ENCODE measurements at regions not wholly inside any gene's neighbourhood (a gene's known extent, or its start where the extent isn't known, plus 50 kb on each side); places are given as distances from the start of the nearest gene placed in this dataset.

- DNase-seq, result no peak
- Histone ChIP-seq H3K79me1 (ENCODE audit: low read length) (no peaks in the 10 kb centered on the region), H3K9ac (ENCODE audit: low read length) (no peak overlapping the region), H3K4ac (ENCODE audit: low read depth, low read length) (no peak overlapping the region), H3K27ac (ENCODE audit: low read depth, low read length) (no peak overlapping the region), H3K4me3 (ENCODE audit: low read depth, low read length) (no peak overlapping the region), H2BK120ac (ENCODE audit: insufficient read depth, low read length, poor library complexity) (no peak overlapping the region), H3K4me1 (ENCODE audit: control insufficient read depth in 1 of 2, insufficient read depth in 2 of 2, low read length in 2 of 2) (no peaks in the 10 kb centered on the region), H3K18ac (ENCODE audit: low read length) (no peak overlapping the region), H4K8ac (ENCODE audit: low read depth, low read length) (no peak overlapping the region), H2BK12ac (ENCODE audit: low read length) (no peak overlapping the region), H3K36me3 (ENCODE audit: control insufficient read depth in 1 of 2, insufficient read depth in 2 of 2, low read length in 2 of 2) (no peaks in the 10 kb centered on the region), H4K12ac (ENCODE audit: low read depth, low read length) (no peak overlapping the region), H3K9me3 (ENCODE audit: insufficient read depth, low read depth, low read length) (peaks cover 8% of the 10 kb centered on the region), H2AK5ac (ENCODE audit: low read length) (no peak overlapping the region), H3K23ac (ENCODE audit: low read length) (no peak overlapping the region), H3K27me3 (ENCODE audit: insufficient read depth, low read length) (no peaks in the 10 kb centered on the region), H3K79me2 (ENCODE audit: control insufficient read depth, insufficient read depth, low read length, poor library complexity) (no peaks in the 10 kb centered on the region), H3K14ac (ENCODE audit: low read length) (no peak overlapping the region), H2AFZ (ENCODE audit: insufficient read depth, low read length, poor library complexity) (no peak overlapping the region), H3K4me2 (ENCODE audit: low read length) (no peak overlapping the region), H4K91ac (ENCODE audit: low read depth, low read length) (no peak overlapping the region), H2BK5ac (ENCODE audit: low read depth, low read length, poor library complexity) (no peak overlapping the region)
- WGBS (ENCODE audit: extremely low coverage, insufficient coverage, insufficient read length), result no CpG with 5 or more reads among the region's 1 CpG
Observed at GRCh38 chr12:45581112-45581511, 148.4 kb upstream of the ARID2 start.

- H3K9me3 ChIP-seq (ENCODE audit: insufficient read depth, low read depth, low read length), result peaks cover 9% of the 10 kb centered on the region
- H2BK12ac ChIP-seq (ENCODE audit: low read length), result no peak overlapping the region
- no peak overlapping the region for H4K91ac ChIP-seq (ENCODE audit: low read depth, low read length)
- no peak for DNase-seq
- no peak overlapping the region for H3K4me2 ChIP-seq (ENCODE audit: low read length)
- no peak overlapping the region for H3K23ac ChIP-seq (ENCODE audit: low read length)
- H3K4me3 ChIP-seq (ENCODE audit: low read depth, low read length), result no peak overlapping the region
- no peak overlapping the region for H3K9ac ChIP-seq (ENCODE audit: low read length)
- H2AK5ac ChIP-seq (ENCODE audit: low read length), result no peak overlapping the region
- no peak overlapping the region for H2BK5ac ChIP-seq (ENCODE audit: low read depth, low read length, poor library complexity)
- WGBS (ENCODE audit: extremely low coverage, insufficient coverage, insufficient read length), result no CpG with 5 or more reads among the region's 1 CpG
- H2AFZ ChIP-seq (ENCODE audit: insufficient read depth, low read length, poor library complexity), result no peak overlapping the region
- no peaks in the 10 kb centered on the region for H3K27me3 ChIP-seq (ENCODE audit: insufficient read depth, low read length)
- H3K18ac ChIP-seq (ENCODE audit: low read length), result no peak overlapping the region
- no peaks in the 10 kb centered on the region for H3K79me2 ChIP-seq (ENCODE audit: control insufficient read depth, insufficient read depth, low read length, poor library complexity)
- no peak overlapping the region for H4K12ac ChIP-seq (ENCODE audit: low read depth, low read length)
- no peaks in the 10 kb centered on the region for H3K4me1 ChIP-seq (ENCODE audit: control insufficient read depth in 1 of 2, insufficient read depth in 2 of 2, low read length in 2 of 2)
- no peaks in the 10 kb centered on the region for H3K79me1 ChIP-seq (ENCODE audit: low read length)
- no peak overlapping the region for H2BK120ac ChIP-seq (ENCODE audit: insufficient read depth, low read length, poor library complexity)
- no peak overlapping the region for H4K8ac ChIP-seq (ENCODE audit: low read depth, low read length)
- no peak overlapping the region for H3K14ac ChIP-seq (ENCODE audit: low read length)
- H3K27ac ChIP-seq (ENCODE audit: low read depth, low read length), result no peak overlapping the region
- H3K36me3 ChIP-seq (ENCODE audit: control insufficient read depth in 1 of 2, insufficient read depth in 2 of 2, low read length in 2 of 2), result no peaks in the 10 kb centered on the region
- no peak overlapping the region for H3K4ac ChIP-seq (ENCODE audit: low read depth, low read length)
Observed at GRCh38 chr12:45582536-45582935, 147.0 kb upstream of the ARID2 start.

GRCh38 chr12:45582986-45583659 is 146.4 kb upstream of the ARID2 start:
- Histone ChIP-seq H3K79me1 (ENCODE audit: low read length) (no peaks in the 10 kb centered on the region), H4K91ac (ENCODE audit: low read depth, low read length) (no peak overlapping the region)

GRCh38 chr12:45584336-45584735 is 145.2 kb upstream of the ARID2 start:
- no peak overlapping the region for H3K9ac ChIP-seq (ENCODE audit: low read length)
- no peak overlapping the region for H3K18ac ChIP-seq (ENCODE audit: low read length)
- no peak overlapping the region for H3K23ac ChIP-seq (ENCODE audit: low read length)
- H3K4me1 ChIP-seq (ENCODE audit: control insufficient read depth in 1 of 2, insufficient read depth in 2 of 2, low read length in 2 of 2), result no peaks in the 10 kb centered on the region
- H4K8ac ChIP-seq (ENCODE audit: low read depth, low read length), result no peak overlapping the region
- H2AFZ ChIP-seq (ENCODE audit: insufficient read depth, low read length, poor library complexity), result no peak overlapping the region
- no peaks in the 10 kb centered on the region for H3K27me3 ChIP-seq (ENCODE audit: insufficient read depth, low read length)
- H3K79me1 ChIP-seq (ENCODE audit: low read length), result no peaks in the 10 kb centered on the region
- H3K4me2 ChIP-seq (ENCODE audit: low read length), result no peak overlapping the region
- no peak overlapping the region for H3K27ac ChIP-seq (ENCODE audit: low read depth, low read length)
- no peak overlapping the region for H2BK120ac ChIP-seq (ENCODE audit: insufficient read depth, low read length, poor library complexity)
- H4K12ac ChIP-seq (ENCODE audit: low read depth, low read length), result no peak overlapping the region
- peaks cover 9% of the 10 kb centered on the region for H3K9me3 ChIP-seq (ENCODE audit: insufficient read depth, low read depth, low read length)
- DNase-seq, result no peak
- WGBS (ENCODE audit: extremely low coverage, insufficient coverage, insufficient read length), result no CpG with 5 or more reads among the region's 1 CpG
- no peak overlapping the region for H3K4ac ChIP-seq (ENCODE audit: low read depth, low read length)
- no peak overlapping the region for H3K4me3 ChIP-seq (ENCODE audit: low read depth, low read length)
- no peak overlapping the region for H2AK5ac ChIP-seq (ENCODE audit: low read length)
- H3K36me3 ChIP-seq (ENCODE audit: control insufficient read depth in 1 of 2, insufficient read depth in 2 of 2, low read length in 2 of 2), result no peaks in the 10 kb centered on the region
- no peaks in the 10 kb centered on the region for H3K79me2 ChIP-seq (ENCODE audit: control insufficient read depth, insufficient read depth, low read length, poor library complexity)
- H3K14ac ChIP-seq (ENCODE audit: low read length), result no peak overlapping the region
- no peak overlapping the region for H4K91ac ChIP-seq (ENCODE audit: low read depth, low read length)
- no peak overlapping the region for H2BK5ac ChIP-seq (ENCODE audit: low read depth, low read length, poor library complexity)
- H2BK12ac ChIP-seq (ENCODE audit: low read length), result no peak overlapping the region

More at GRCh38 chr12:45582986-45583659, 146.4 kb upstream of the ARID2 start:
- Histone ChIP-seq H2BK5ac (ENCODE audit: low read depth, low read length, poor library complexity) (no peak overlapping the region), H3K79me2 (ENCODE audit: control insufficient read depth, insufficient read depth, low read length, poor library complexity) (no peaks in the 10 kb centered on the region), H3K18ac (ENCODE audit: low read length) (no peak overlapping the region), H3K4me3 (ENCODE audit: low read depth, low read length) (no peak overlapping the region), H3K4ac (ENCODE audit: low read depth, low read length) (no peak overlapping the region), H3K27ac (ENCODE audit: low read depth, low read length) (no peak overlapping the region), H3K23ac (ENCODE audit: low read length) (no peak overlapping the region), H3K27me3 (ENCODE audit: insufficient read depth, low read length) (no peaks in the 10 kb centered on the region), H3K9me3 (ENCODE audit: insufficient read depth, low read depth, low read length) (peaks cover 9% of the 10 kb centered on the region), H3K36me3 (ENCODE audit: control insufficient read depth in 1 of 2, insufficient read depth in 2 of 2, low read length in 2 of 2) (no peaks in the 10 kb centered on the region), H4K12ac (ENCODE audit: low read depth, low read length) (no peak overlapping the region), H4K8ac (ENCODE audit: low read depth, low read length) (no peak overlapping the region), H3K4me1 (ENCODE audit: control insufficient read depth in 1 of 2, insufficient read depth in 2 of 2, low read length in 2 of 2) (no peaks in the 10 kb centered on the region), H2AFZ (ENCODE audit: insufficient read depth, low read length, poor library complexity) (no peak overlapping the region), H3K4me2 (ENCODE audit: low read length) (no peak overlapping the region), H2BK120ac (ENCODE audit: insufficient read depth, low read length, poor library complexity) (no peak overlapping the region), H3K9ac (ENCODE audit: low read length) (no peak overlapping the region), H2BK12ac (ENCODE audit: low read length) (no peak overlapping the region), H2AK5ac (ENCODE audit: low read length) (no peak overlapping the region), H3K14ac (ENCODE audit: low read length) (no peak overlapping the region)
- DNase-seq, result peak; percentile 3 to 21
- WGBS (ENCODE audit: extremely low coverage, insufficient coverage, insufficient read length), result no CpG with 5 or more reads among the region's 8 CpGs
